ENCODE measurements at regions not wholly inside any gene's neighbourhood (a gene's known extent, or its start where the extent isn't known, plus 50 kb on each side); places are given as distances from the start of the nearest gene placed in this dataset.

DNA sequence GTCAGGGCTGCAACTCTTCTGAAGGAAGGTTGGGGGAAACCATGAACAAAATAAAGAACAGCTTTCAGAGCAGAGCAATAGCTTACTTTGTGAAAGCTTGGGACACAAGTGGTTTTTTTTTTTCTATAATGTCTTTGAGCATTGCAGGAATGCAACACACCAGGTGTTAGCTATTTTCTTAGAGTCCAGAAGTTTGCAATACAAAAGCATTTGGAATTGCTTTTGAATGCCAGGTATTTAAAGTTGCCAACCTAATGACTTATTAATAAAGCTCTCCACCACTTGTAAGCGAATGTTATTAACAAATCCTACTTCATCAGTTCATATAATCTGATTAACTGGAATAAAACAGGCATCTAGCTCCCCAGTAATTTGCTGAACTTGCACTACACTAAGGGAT, 172.6 kb downstream of the NUFIP1 start:
- Histone ChIP-seq H3K9me2 (replicated peaks; ENCODE audit: low read length) (no peaks in the 10 kb centered on the region), H3K9ac (ENCODE audit: low read length) (peak overlapping the region; percentile 9; the same call in 1 of the 2 replicates), H3K9me3 (ENCODE audit: low read length) (no peaks in the 10 kb centered on the region), H3K79me2 (ENCODE audit: low read length) (no peaks in the 10 kb centered on the region), H3K27ac (ENCODE audit: low read length) (peak overlapping the region; percentile 95), H2AFZ (ENCODE audit: low read length) (no peak overlapping the region), H3K36me3 (ENCODE audit: low read depth, low read length) (no peaks in the 10 kb centered on the region), H3K4me3 (ENCODE audit: low read length) (no peak overlapping the region), H3F3A (ENCODE audit: low read length, unreplicated experiment) (no peaks in the 10 kb centered on the region), H3K4me2 (ENCODE audit: low read length) (peak overlapping the region; percentile 20; the same call in 1 of the 2 replicates), H4K20me1 (ENCODE audit: low read length) (no peaks in the 10 kb centered on the region), H3K4me1 (ENCODE audit: insufficient read depth, low read length) (peaks cover 61% of the 10 kb centered on the region), H3K27me3 (ENCODE audit: low read length) (no peaks in the 10 kb centered on the region)
- no TSS peak for BruUV-seq (replicated peaks)
- TF ChIP-seq EZH2 (IDR thresholded peaks at IDR 0.05; ENCODE audit: low read length, unreplicated experiment), result no peak
- TF ChIP-seq, protein P1, sequence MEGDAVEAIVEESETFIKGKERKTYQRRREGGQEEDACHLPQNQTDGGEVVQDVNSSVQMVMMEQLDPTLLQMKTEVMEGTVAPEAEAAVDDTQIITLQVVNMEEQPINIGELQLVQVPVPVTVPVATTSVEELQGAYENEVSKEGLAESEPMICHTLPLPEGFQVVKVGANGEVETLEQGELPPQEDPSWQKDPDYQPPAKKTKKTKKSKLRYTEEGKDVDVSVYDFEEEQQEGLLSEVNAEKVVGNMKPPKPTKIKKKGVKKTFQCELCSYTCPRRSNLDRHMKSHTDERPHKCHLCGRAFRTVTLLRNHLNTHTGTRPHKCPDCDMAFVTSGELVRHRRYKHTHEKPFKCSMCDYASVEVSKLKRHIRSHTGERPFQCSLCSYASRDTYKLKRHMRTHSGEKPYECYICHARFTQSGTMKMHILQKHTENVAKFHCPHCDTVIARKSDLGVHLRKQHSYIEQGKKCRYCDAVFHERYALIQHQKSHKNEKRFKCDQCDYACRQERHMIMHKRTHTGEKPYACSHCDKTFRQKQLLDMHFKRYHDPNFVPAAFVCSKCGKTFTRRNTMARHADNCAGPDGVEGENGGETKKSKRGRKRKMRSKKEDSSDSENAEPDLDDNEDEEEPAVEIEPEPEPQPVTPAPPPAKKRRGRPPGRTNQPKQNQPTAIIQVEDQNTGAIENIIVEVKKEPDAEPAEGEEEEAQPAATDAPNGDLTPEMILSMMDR (conservative IDR thresholded peaks at IDR 0.05; ENCODE audit: low read depth, low read length), result no peak
- no peak for TF ChIP-seq EZH2phosphoT487 (IDR thresholded peaks at IDR 0.05; ENCODE audit: borderline replicate concordance, low read length)
- POLR2A ChIA-PET (ENCODE audit: unreplicated experiment), result no interaction called here
- CTCF ChIA-PET, result no interaction called here
- intact Hi-C loops (cut with micrococcal nuclease), result loop anchor here (2.0 to 5.0 kb wide), 4 partner anchors 59 to 334 kb away; partner anchors contain the start of gene TSC22D1
- ATAC-seq, result no peak
- no peak for DNase-seq

DNA sequence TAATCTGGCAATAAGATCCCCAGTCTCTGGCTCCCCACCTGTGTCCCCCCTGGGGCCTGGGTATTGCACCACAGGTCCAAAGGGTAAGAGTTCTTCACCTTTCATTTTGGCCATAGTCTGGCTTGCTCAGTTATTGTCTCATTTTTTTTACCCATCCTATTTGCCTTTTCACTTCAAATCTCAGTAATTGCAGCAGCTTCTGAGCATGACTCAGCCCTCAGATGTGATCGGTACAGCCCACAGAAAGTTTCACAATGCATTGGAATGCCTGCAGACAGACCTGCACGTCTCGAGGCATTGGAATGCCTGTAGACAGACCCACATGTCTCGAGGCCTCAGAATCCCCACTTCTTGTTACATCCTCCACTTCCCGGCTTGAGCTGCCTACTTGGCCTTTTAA, 173.6 kb downstream of the NUFIP1 start:
- Histone ChIP-seq H3K9ac (ENCODE audit: low read length) (no peak overlapping the region; the same call in 1 of the 2 replicates), H3K9me3 (ENCODE audit: low read length) (no peaks in the 10 kb centered on the region), H3F3A (ENCODE audit: low read length, unreplicated experiment) (no peaks in the 10 kb centered on the region), H3K79me2 (ENCODE audit: low read length) (no peaks in the 10 kb centered on the region), H2AFZ (ENCODE audit: low read length) (no peak overlapping the region), H3K4me1 (ENCODE audit: insufficient read depth, low read length) (peaks cover 66% of the 10 kb centered on the region), H3K27ac (ENCODE audit: low read length) (peak overlapping the region; percentile 95), H3K36me3 (ENCODE audit: low read depth, low read length) (no peaks in the 10 kb centered on the region), H3K4me2 (ENCODE audit: low read length) (peak overlapping the region; percentile 13), H3K27me3 (ENCODE audit: low read length) (no peaks in the 10 kb centered on the region), H4K20me1 (ENCODE audit: low read length) (no peaks in the 10 kb centered on the region), H3K4me3 (ENCODE audit: low read length) (no peak overlapping the region), H3K9me2 (replicated peaks; ENCODE audit: low read length) (no peaks in the 10 kb centered on the region)
- ATAC-seq, result peak; percentile 81
- intact Hi-C loops (cut with micrococcal nuclease), result loop anchor here (2.0 to 5.0 kb wide), 5 partner anchors 58 to 333 kb away; partner anchors contain the start of gene TSC22D1
- no TSS peak for BruUV-seq (replicated peaks)
- ChIA-PET POLR2A (ENCODE audit: unreplicated experiment) (no interaction called here), CTCF (no interaction called here)
- DNase-seq, result peak; percentile 91
- TF ChIP-seq EZH2 (IDR thresholded peaks at IDR 0.05; ENCODE audit: low read length, unreplicated experiment), result no peak
- TF ChIP-seq, protein P1 (conservative IDR thresholded peaks at IDR 0.05; ENCODE audit: low read depth, low read length), result no peak
- TF ChIP-seq EZH2phosphoT487 (IDR thresholded peaks at IDR 0.05; ENCODE audit: borderline replicate concordance, low read length), result no peak

DNA sequence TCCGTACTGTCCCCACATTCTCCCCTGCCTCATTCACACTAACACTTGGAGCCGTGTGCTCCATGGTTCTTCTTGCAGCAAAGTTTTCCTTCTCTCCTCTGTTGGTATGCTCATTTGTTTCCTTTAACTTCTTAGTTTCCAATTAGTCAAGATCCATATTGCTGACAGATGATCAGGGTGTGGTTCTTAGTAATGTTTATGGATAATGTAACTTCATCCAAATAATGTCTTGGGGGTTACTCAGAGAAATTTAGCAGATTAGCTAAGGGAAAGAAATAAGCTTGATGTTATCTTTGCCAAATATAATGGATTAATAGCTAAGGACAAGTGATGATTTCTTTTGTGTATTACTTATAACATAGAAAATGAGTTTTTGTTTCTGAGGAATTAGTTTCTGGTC, 174.4 kb downstream of the NUFIP1 start:
- ChIA-PET CTCF (no interaction called here), POLR2A (ENCODE audit: unreplicated experiment) (no interaction called here)
- no peak overlapping the region for H2AFZ ChIP-seq (ENCODE audit: low read length)
- H3K27ac ChIP-seq (ENCODE audit: low read length), result peak overlapping the region; percentile 95; the same call in 1 of the 2 replicates
- intact Hi-C loops (cut with micrococcal nuclease), result loop anchor here (2.0 to 5.0 kb wide), 4 partner anchors 58 to 333 kb away; no protein-coding TSS in a partner anchor
- no peaks in the 10 kb centered on the region for H3K79me2 ChIP-seq (ENCODE audit: low read length)
- H3K27me3 ChIP-seq (ENCODE audit: low read length), result no peaks in the 10 kb centered on the region
- no peaks in the 10 kb centered on the region for H3K36me3 ChIP-seq (ENCODE audit: low read depth, low read length)
- DNase-seq (no peak), ATAC-seq (no peak)
- no peaks in the 10 kb centered on the region for H4K20me1 ChIP-seq (ENCODE audit: low read length)
- no peak overlapping the region for H3K4me3 ChIP-seq (ENCODE audit: low read length)
- no peaks in the 10 kb centered on the region for H3K9me3 ChIP-seq (ENCODE audit: low read length)
- H3K4me1 ChIP-seq (ENCODE audit: insufficient read depth, low read length), result peaks cover 71% of the 10 kb centered on the region
- H3K9me2 ChIP-seq (replicated peaks; ENCODE audit: low read length), result no peaks in the 10 kb centered on the region
- no peak for TF ChIP-seq EZH2 (IDR thresholded peaks at IDR 0.05; ENCODE audit: low read length, unreplicated experiment)
- TF ChIP-seq EZH2phosphoT487 (IDR thresholded peaks at IDR 0.05; ENCODE audit: borderline replicate concordance, low read length), result no peak
- TF ChIP-seq, protein P1 (conservative IDR thresholded peaks at IDR 0.05; ENCODE audit: low read depth, low read length), result no peak
- H3K9ac ChIP-seq (ENCODE audit: low read length), result no peak overlapping the region
- H3K4me2 ChIP-seq (ENCODE audit: low read length), result 0 out of 2 replicates have a peak overlapping the region, but pooled peaks have one; percentile 13
- no TSS peak for BruUV-seq (replicated peaks)
- no peaks in the 10 kb centered on the region for H3F3A ChIP-seq (ENCODE audit: low read length, unreplicated experiment)

Data from PC-3 (cell line).